Panc1 (cell line): ENCODE measurements at regions not wholly inside any gene's neighbourhood (a gene's known extent, or its start where the extent isn't known, plus 50 kb on each side); places are given as distances from the start of the nearest gene placed in this dataset.
"Not testable (repeated sequence)": the region's sequence is repeated elsewhere in the genome, so short reads cannot be mapped to it uniquely, and the experiment has no call there.

Experiments
- ATAC-seq: fragments of 200-7000 bp; cut with Tn5 transposase; 2 replicates; pipeline ENCODE4 v1.9.1; 2020; ENCODE audit warnings: mild to moderate bottlenecking, moderate library complexity
- BruUV-seq: library from RNA; stranded (reverse); fragments of 400-500 nt; replicated peaks from 2 replicates; lab custom pipeline; 2021; lab: Mats Ljungman, UMichigan
- CTCF ChIA-PET: fragments of 300-600 bp; sonication (Branson Sonifier 250); formaldehyde crosslinking; loops from one replicate; lab custom pipeline; 2022; ENCODE audit warnings: antibody characterized with exemption; lab: Charles Lee
- POLR2A ChIA-PET: fragments of 300-600 bp; sonication (Branson Sonifier 250); formaldehyde crosslinking; loops from one replicate; lab custom pipeline; 2022; ENCODE audit warnings: antibody characterized with exemption; lab: Charles Lee
- DNase-seq: peaks from one replicate; pipeline ENCODE4 v3.0.0-alpha.2; 2010; ENCODE audit warnings: low read depth, low spot score
- H3K27ac ChIP-seq: 2 replicates; pipeline ENCODE4 v1.5.1; 2011; ENCODE audit warnings: mild to moderate bottlenecking, low read length, inconsistent platforms
- H3K27me3 ChIP-seq: fragments of 200-500 bp; sonication (Bioruptor generic); 2 replicates; pipeline ENCODE4 v1.6.0; 2014; ENCODE audit warnings: low read length, inconsistent platforms; ENCODE audit not compliant: control insufficient read depth, insufficient read depth
- H3K36me3 ChIP-seq: fragments of 200-500 bp; sonication (Bioruptor generic); 2 replicates; pipeline ENCODE4 v1.5.1; 2014; ENCODE audit warnings: inconsistent platforms, mild to moderate bottlenecking, low read length, moderate library complexity; ENCODE audit not compliant: control insufficient read depth, insufficient read depth
- H3K4me1 ChIP-seq: 2 replicates; pipeline ENCODE4 v1.5.1; 2011; ENCODE audit warnings: inconsistent platforms, mild to moderate bottlenecking, low read length, moderate library complexity; ENCODE audit not compliant: control insufficient read depth, insufficient read depth
- H3K4me3 ChIP-seq, 2 experiments: 2 replicates each; pipeline ENCODE4 v1.5.1; 2011 to 2012; ENCODE audit warnings: low read depth in 2 of 2, low read length in 2 of 2, mild to moderate bottlenecking in 2 of 2, inconsistent platforms in 1 of 2, moderate library complexity in 1 of 2
- H3K9me3 ChIP-seq: fragments of 200-500 bp; sonication (Bioruptor generic); 2 replicates; pipeline ENCODE4 v1.5.1; 2014; ENCODE audit warnings: low read depth, mild to moderate bottlenecking, inconsistent platforms, low read length, moderate library complexity; ENCODE audit not compliant: control insufficient read depth, insufficient read depth
- POLR2AphosphoS5 ChIP-seq: IDR thresholded peaks from 2 replicates; pipeline ENCODE4 v1.6.1; 2012; ENCODE audit warnings: mild to moderate bottlenecking, low read depth, low read length, moderate library complexity
- SIN3A ChIP-seq: IDR thresholded peaks from 2 replicates; pipeline ENCODE4 v1.6.1; 2012; ENCODE audit warnings: low read depth, mild to moderate bottlenecking, low read length, moderate library complexity, borderline replicate concordance; ENCODE audit not compliant: insufficient read depth
- TCF7L2 ChIP-seq: IDR thresholded peaks from 2 replicates; pipeline ENCODE4 v1.6.1; 2011; ENCODE audit warnings: mild to moderate bottlenecking, low read depth, low read length, inconsistent platforms
- in situ Hi-C: cut with HindIII; loops from 2 replicates; pipeline ENCODE4 v1.10.0; 2016; ENCODE audit warnings: low sequenced_read_pairs, low pct_unique_long_range_greater_than_20kb
- intact Hi-C: fragments of 100-400 bp; cut with micrococcal nuclease; formaldehyde crosslinking; loops from one replicate; pipeline ENCODE4 v1.10.0; 2022; ENCODE audit not compliant: unreplicated experiment
- TF ChIP-seq, protein P1 (sequence below): fragments of 450-650 bp; IDR thresholded peaks from 2 replicates; pipeline ENCODE4 v1.5.1; 2017; ENCODE audit warnings: mild to moderate bottlenecking
- TF ChIP-seq, protein P2 (sequence below), 2 experiments: IDR thresholded peaks; 2 replicates each; pipeline ENCODE4 v1.6.1; 2011 to 2012; ENCODE audit warnings: low read depth in 2 of 2, control low read depth in 1 of 2, low read length in 1 of 2, mild to moderate bottlenecking in 1 of 2, moderate library complexity in 1 of 2; ENCODE audit not compliant: insufficient read depth in 1 of 2

DNA sequence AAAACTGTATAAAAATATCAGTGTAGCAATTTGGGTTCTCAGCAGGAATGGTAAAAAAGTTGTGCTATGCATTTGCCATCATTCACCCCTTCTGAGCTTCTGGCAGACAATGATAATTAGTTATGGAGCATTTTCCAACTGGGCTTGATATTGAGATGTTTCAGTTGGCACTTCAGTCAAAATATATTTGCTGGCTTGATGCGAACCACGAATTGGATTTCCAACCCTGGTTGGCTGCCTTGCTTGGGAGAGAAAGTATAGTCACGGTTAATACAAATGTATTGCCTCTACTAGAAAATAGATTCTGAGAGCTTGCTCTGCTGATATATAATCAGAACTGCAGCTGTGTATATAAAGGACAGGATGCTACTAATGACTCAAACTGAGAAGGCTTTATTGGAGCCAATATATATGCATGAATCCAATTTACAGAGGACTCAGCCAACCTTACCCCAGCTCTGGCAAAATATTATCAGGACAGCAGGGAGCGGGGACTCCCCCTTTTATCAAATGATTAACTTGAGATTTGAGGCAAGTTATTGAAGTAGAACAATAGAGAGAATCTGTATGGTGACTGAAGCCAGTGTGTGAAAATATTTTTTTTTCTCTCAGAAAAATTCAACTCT lies 219.8 kb upstream of the SMIM30 start:
- intact Hi-C loops (no loop called here), in situ Hi-C loops (no loop called here)
- Histone ChIP-seq H3K9me3 (no peaks in the 10 kb centered on the region), H3K27me3 (no peaks in the 10 kb centered on the region), H3K27ac (no peak overlapping the region), H3K4me1 (no peaks in the 10 kb centered on the region), H3K36me3 (no peaks in the 10 kb centered on the region), H3K4me3 (no peak overlapping the region)
- DNase-seq (no peak), ATAC-seq (no peak)
- no TSS peak for BruUV-seq
- ChIA-PET CTCF (no interaction called here), POLR2A (no interaction called here)
- TF ChIP-seq TCF7L2 = no peak

DNA sequence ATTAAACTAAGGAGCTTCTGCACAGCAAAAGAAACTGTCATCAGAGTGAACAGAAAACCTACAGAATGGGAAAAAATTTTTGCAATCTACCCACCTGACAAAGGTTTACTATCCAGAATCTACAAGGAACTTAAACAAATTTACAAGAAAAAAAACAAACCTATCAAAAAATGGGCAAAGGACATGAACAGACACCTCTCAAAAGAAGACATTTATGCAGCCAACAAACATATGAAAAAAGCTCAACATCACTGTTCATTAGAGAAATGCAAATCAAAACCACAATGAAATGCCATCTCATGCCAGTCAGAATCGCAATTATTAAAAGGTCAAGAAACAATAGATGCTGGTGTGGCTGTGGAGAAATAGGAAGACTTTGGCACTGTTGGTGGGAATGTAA lies 218.5 kb upstream of the SMIM30 start:
- POLR2A ChIA-PET, BruUV-seq, H3K4me3 ChIP-seq, intact Hi-C loops, in situ Hi-C loops, DNase-seq, CTCF ChIA-PET, H3K27me3 ChIP-seq, ATAC-seq, H3K36me3 ChIP-seq, H3K4me1 ChIP-seq, H3K9me3 ChIP-seq, H3K27ac ChIP-seq: not testable (repeated sequence)

DNA sequence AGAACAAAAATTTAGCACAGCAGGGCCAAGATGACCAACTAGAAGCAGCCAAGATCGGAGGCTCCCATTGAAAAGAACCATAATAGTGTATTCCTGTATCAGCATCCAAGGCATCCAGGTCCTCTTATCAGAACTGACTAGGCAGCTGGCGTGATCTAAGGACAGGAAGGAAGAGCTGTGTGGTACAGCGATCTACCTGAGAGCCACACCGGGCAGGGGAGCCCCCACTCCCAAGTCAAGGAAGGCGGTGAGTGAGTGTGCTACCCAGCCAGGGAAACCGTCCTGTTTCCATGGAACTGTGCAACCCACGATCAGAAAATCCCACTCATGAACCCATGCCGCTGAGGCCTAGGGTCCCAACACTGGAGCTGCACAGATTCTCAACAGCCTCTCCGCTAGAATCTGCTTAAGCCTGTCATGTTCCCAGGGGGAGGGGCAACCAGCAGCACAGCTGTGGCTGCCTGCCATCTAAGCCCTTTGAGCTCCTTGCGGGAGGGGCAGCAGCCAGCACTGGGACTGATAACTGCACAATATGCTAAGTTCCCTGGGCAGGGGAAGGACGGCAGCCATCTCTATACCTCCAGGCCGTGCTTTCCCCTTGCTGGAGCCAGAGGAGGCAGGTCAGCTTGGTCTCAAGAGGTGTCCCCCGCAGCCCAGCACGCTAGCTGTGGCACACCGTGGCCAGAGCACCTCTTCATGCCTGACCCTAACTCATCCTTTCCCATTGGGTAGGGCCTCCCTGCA lies 213.0 kb upstream of the SMIM30 start:
- H3K9me3 ChIP-seq = no peaks in the 10 kb centered on the region
- TF ChIP-seq TCF7L2 (no peak), SIN3A (no peak), POLR2AphosphoS5 (no peak)
- TF ChIP-seq, protein P1, sequence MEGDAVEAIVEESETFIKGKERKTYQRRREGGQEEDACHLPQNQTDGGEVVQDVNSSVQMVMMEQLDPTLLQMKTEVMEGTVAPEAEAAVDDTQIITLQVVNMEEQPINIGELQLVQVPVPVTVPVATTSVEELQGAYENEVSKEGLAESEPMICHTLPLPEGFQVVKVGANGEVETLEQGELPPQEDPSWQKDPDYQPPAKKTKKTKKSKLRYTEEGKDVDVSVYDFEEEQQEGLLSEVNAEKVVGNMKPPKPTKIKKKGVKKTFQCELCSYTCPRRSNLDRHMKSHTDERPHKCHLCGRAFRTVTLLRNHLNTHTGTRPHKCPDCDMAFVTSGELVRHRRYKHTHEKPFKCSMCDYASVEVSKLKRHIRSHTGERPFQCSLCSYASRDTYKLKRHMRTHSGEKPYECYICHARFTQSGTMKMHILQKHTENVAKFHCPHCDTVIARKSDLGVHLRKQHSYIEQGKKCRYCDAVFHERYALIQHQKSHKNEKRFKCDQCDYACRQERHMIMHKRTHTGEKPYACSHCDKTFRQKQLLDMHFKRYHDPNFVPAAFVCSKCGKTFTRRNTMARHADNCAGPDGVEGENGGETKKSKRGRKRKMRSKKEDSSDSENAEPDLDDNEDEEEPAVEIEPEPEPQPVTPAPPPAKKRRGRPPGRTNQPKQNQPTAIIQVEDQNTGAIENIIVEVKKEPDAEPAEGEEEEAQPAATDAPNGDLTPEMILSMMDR = no peak
- TF ChIP-seq, protein P2, sequence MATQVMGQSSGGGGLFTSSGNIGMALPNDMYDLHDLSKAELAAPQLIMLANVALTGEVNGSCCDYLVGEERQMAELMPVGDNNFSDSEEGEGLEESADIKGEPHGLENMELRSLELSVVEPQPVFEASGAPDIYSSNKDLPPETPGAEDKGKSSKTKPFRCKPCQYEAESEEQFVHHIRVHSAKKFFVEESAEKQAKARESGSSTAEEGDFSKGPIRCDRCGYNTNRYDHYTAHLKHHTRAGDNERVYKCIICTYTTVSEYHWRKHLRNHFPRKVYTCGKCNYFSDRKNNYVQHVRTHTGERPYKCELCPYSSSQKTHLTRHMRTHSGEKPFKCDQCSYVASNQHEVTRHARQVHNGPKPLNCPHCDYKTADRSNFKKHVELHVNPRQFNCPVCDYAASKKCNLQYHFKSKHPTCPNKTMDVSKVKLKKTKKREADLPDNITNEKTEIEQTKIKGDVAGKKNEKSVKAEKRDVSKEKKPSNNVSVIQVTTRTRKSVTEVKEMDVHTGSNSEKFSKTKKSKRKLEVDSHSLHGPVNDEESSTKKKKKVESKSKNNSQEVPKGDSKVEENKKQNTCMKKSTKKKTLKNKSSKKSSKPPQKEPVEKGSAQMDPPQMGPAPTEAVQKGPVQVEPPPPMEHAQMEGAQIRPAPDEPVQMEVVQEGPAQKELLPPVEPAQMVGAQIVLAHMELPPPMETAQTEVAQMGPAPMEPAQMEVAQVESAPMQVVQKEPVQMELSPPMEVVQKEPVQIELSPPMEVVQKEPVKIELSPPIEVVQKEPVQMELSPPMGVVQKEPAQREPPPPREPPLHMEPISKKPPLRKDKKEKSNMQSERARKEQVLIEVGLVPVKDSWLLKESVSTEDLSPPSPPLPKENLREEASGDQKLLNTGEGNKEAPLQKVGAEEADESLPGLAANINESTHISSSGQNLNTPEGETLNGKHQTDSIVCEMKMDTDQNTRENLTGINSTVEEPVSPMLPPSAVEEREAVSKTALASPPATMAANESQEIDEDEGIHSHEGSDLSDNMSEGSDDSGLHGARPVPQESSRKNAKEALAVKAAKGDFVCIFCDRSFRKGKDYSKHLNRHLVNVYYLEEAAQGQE (IDR thresholded peaks at IDR 0.05; ENCODE audit: insufficient read depth in 1 of 2, low read depth in 2 of 2, low read length in 1 of 2) = no peak
- CTCF ChIA-PET = no interaction called here
- no peak overlapping the region for H3K4me3 ChIP-seq
- BruUV-seq = no TSS peak
- H3K36me3 ChIP-seq = no peaks in the 10 kb centered on the region
- in situ Hi-C loops = no loop called here
- H3K27me3 ChIP-seq = no peaks in the 10 kb centered on the region
- H3K27ac ChIP-seq = no peak overlapping the region
- POLR2A ChIA-PET = no interaction called here
- DNase-seq (no peak), ATAC-seq (no peak)
- intact Hi-C loops = no loop called here
- no peaks in the 10 kb centered on the region for H3K4me1 ChIP-seq
